ENCODE measurements at regions not wholly inside any gene's neighbourhood (a gene's known extent, or its start where the extent isn't known, plus 50 kb on each side); places are given as distances from the start of the nearest gene placed in this dataset.

DNA sequence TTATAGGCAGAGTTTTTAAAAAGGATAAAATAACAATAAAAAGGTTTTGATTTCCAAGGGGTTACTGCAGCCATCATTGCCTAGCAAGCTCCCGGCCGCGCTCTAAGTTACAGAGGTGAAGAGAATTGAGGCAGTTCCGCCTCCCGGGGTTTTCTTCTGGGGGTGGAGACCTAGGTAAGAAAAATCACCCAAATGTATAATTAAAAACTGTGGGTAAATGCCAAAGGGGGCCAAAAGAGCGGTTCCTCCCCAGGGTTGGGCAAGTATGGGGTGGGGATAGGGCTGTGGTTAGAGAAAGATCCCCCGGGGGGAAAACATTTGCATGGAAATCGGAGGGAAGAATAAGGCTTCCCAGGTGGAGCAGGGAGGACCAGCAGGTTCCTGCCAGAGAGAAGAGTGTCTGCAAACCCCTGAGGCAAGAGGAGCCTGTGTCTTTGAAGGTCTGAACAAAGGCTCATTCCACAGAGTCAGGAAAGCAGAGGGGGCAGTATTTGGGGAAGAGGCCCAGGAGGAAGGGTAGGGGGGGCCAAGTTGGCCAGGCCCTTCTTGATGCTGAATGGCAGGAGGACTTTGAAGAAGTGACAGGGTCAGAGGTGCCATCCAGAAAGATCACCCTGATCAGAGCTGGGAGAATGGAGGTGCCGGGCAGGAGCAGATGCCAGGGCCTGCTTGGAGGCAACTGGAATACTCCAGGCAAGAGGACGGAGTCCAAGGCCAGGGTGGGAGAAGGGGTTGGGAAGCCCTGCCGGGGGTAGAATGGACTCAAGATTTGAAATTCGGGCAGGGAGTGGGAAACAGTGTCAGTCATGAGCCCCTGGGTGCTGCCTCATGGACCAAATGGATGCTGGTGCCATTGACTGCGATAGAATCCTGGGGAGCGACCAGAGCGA lies 152.9 kb upstream of the RGMA start:
- Histone ChIP-seq H3K27me3 (replicated peaks in 1 of 7) (peaks cover 0 to 36% (median 0%) of the 10 kb centered on the region in 7 donors), H3K4me1 (peaks cover 0 to 4% (median 0%) of the 10 kb centered on the region in 6 donors), H3K27ac (no peak overlapping the region), H3K36me3 (no peaks in the 10 kb centered on the region), H3K4me3 (no peak overlapping the region), H3K9me3 (peaks cover 0 to 8% (median 0%) of the 10 kb centered on the region in 8 donors)
- intact Hi-C loops (cut with DNase I; ENCODE audit: low total_unique reads) = no loop called here
- 80 to 85% (median 82%) methylated on average over 15 of the region's 15 CpGs for WGBS, 5 donors
- DNase-seq = no peak
- TF ChIP-seq, protein P1, sequence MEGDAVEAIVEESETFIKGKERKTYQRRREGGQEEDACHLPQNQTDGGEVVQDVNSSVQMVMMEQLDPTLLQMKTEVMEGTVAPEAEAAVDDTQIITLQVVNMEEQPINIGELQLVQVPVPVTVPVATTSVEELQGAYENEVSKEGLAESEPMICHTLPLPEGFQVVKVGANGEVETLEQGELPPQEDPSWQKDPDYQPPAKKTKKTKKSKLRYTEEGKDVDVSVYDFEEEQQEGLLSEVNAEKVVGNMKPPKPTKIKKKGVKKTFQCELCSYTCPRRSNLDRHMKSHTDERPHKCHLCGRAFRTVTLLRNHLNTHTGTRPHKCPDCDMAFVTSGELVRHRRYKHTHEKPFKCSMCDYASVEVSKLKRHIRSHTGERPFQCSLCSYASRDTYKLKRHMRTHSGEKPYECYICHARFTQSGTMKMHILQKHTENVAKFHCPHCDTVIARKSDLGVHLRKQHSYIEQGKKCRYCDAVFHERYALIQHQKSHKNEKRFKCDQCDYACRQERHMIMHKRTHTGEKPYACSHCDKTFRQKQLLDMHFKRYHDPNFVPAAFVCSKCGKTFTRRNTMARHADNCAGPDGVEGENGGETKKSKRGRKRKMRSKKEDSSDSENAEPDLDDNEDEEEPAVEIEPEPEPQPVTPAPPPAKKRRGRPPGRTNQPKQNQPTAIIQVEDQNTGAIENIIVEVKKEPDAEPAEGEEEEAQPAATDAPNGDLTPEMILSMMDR (IDR thresholded peaks at IDR 0.05 in 8 of 11, conservative IDR thresholded peaks at IDR 0.05 in 3 of 11) = no peak
- TF ChIP-seq POLR2A (IDR thresholded peaks at IDR 0.05) = no peak
- TF ChIP-seq POLR2AphosphoS5 (IDR thresholded peaks at IDR 0.05) = no peak

DNA sequence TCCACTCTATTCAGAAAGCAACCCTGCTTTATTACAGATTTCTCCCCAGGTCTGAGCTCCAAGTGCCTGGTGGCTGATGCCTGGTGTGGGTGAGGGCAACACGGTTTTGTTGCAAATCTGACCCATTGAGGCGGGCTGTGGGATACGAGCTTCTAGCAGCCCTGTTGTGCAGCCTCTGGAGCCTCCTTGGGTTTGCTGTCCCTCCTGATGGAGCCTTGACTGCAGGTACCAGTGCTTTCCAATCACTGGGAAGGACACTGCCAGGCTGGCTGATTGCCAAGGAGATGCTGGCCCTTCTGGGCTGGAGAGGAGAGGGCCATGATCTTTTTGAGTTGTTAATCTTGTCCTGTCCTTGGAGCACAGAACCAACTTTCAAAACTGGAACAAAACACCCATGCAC lies 151.0 kb upstream of the RGMA start:
- no peaks in the 10 kb centered on the region for H3K4me1 ChIP-seq
- peaks cover 0 to 17% (median 0%) of the 10 kb centered on the region in 7 donors for H3K27me3 ChIP-seq (replicated peaks in 1 of 7)
- H3K4me3 ChIP-seq = no peak overlapping the region
- H3K9me3 ChIP-seq = peaks cover 0 to 8% (median 0%) of the 10 kb centered on the region in 8 donors
- no peak for DNase-seq
- H3K36me3 ChIP-seq = no peaks in the 10 kb centered on the region
- no peak overlapping the region for H3K27ac ChIP-seq
- intact Hi-C loops (cut with DNase I; ENCODE audit: low total_unique reads) = no loop called here
- TF ChIP-seq POLR2AphosphoS5 (IDR thresholded peaks at IDR 0.05) (no peak), POLR2A (IDR thresholded peaks at IDR 0.05) (no peak)
- TF ChIP-seq, protein P1 (IDR thresholded peaks at IDR 0.05 in 8 of 11, conservative IDR thresholded peaks at IDR 0.05 in 3 of 11) = no peak
- 90 to 100% (median 96%) methylated on average over 3 of the region's 3 CpGs for WGBS, 5 donors

DNA sequence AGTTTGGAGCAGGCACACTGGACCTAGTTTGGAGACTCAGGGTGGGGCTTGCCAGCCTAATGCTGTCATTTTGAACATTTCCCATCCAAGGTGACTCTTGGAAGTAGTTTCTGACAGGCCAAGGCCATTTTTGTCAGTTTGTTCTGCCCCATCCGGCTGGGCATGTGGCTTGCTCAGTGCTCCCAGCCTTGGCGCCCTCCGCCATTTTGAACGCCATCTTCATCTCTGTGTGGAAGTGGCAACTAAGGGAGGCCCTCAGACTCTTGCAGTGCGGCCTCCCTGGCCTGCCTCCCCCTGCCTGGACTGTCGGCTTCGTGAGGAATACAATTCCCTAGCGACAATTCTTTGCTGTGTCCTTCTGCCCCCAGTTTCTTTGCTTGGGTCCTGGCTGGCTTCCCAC lies 150.6 kb upstream of the RGMA start:
- TF ChIP-seq POLR2AphosphoS5 (IDR thresholded peaks at IDR 0.05) (no peak), POLR2A (IDR thresholded peaks at IDR 0.05) (no peak)
- TF ChIP-seq, protein P1 (IDR thresholded peaks at IDR 0.05 in 8 of 11, conservative IDR thresholded peaks at IDR 0.05 in 3 of 11) = no peak
- H3K27me3 ChIP-seq (replicated peaks in 1 of 7) = peaks cover 0 to 20% (median 0%) of the 10 kb centered on the region in 7 donors
- H3K9me3 ChIP-seq = peaks cover 0 to 8% (median 0%) of the 10 kb centered on the region in 8 donors
- WGBS, 5 donors = 89 to 96% (median 94%) methylated on average over 8 of the region's 8 CpGs
- DNase-seq = no peak
- no peaks in the 10 kb centered on the region for H3K4me1 ChIP-seq
- H3K27ac ChIP-seq = no peak overlapping the region
- H3K4me3 ChIP-seq = no peak overlapping the region
- H3K36me3 ChIP-seq = no peaks in the 10 kb centered on the region
- intact Hi-C loops (cut with DNase I; ENCODE audit: low total_unique reads) = no loop called here

DNA sequence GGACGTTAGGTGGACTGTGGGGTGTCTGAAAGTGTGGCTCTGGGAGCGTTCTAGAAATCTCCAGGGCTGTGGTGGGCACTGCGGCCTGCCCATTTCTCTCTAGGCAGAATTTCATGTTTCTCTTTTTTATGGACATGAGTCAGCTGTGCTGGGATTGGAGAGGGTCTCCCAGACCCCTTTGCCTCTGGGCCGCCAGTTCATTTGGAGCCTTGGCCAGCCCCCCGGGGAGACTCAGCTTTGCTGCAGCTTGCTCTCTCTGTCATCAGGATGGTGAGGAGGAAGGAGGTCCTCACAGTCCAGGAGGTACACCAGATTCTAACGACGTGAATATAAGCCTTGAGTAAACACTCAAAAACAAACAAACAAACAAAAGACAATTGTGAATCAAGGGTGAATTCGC lies 149.6 kb upstream of the RGMA start:
- Histone ChIP-seq H3K4me1 (no peaks in the 10 kb centered on the region), H3K36me3 (no peaks in the 10 kb centered on the region), H3K9me3 (peaks cover 0 to 8% (median 0%) of the 10 kb centered on the region in 8 donors), H3K4me3 (no peak overlapping the region), H3K27ac (no peak overlapping the region), H3K27me3 (replicated peaks in 1 of 7) (peaks cover 0 to 21% (median 0%) of the 10 kb centered on the region in 7 donors)
- 81 to 87% (median 86%) methylated on average over 8 of the region's 8 CpGs for WGBS, 5 donors
- DNase-seq = no peak
- TF ChIP-seq POLR2AphosphoS5 (IDR thresholded peaks at IDR 0.05) = no peak
- TF ChIP-seq, protein P1 (IDR thresholded peaks at IDR 0.05 in 8 of 11, conservative IDR thresholded peaks at IDR 0.05 in 3 of 11) = no peak
- no peak for TF ChIP-seq POLR2A (IDR thresholded peaks at IDR 0.05)
- intact Hi-C loops (cut with DNase I; ENCODE audit: low total_unique reads) = no loop called here

All from spleen (tissue), 11 donors.